K562 (cell line): ENCODE measurements at regions not wholly inside any gene's neighbourhood (a gene's known extent, or its start where the extent isn't known, plus 50 kb on each side); places are given as distances from the start of the nearest gene placed in this dataset.

Experiments
- CREB1 ChIP-seq, 2 experiments: sonication (generic) in 1 of 2; formaldehyde crosslinking in 1 of 2; IDR thresholded peaks; 2 replicates each; pipeline versions ENCODE4 v1.6.1 to v1.8.0; 2012 to 2022; ENCODE audit warnings: inconsistent platforms in 1 of 2, mild to moderate bottlenecking in 1 of 2, missing genetic modification reagents in 1 of 2, moderate library complexity in 1 of 2
- CTCF ChIP-seq, 3 experiments: IDR thresholded peaks in 2 of 3; conservative IDR thresholded peaks in 1 of 3; 2 replicates each; pipeline ENCODE4 v1.5.1; 2011 to 2012; ENCODE audit warnings: low read length in 3 of 3, mild to moderate bottlenecking in 3 of 3, control low read depth in 2 of 3, improper control_type of control experiment in 1 of 3, inconsistent platforms in 1 of 3, low read depth in 1 of 3, mixed read lengths in 1 of 3, moderate library complexity in 1 of 3; ENCODE audit not compliant: insufficient read depth in 2 of 3
- POU5F1 ChIP-seq: fragments of 150-350 bp; IDR thresholded peaks from 2 replicates; pipeline ENCODE4 v1.6.1; 2014; ENCODE audit warnings: borderline replicate concordance, low read length, low read depth, mild to moderate bottlenecking; ENCODE audit not compliant: partially characterized antibody
- SMARCC2 ChIP-seq: fragments of 450-650 bp; IDR thresholded peaks from 2 replicates; pipeline ENCODE4 v1.6.1; 2017; ENCODE audit warnings: antibody characterized with exemption, moderate library complexity, mild to moderate bottlenecking, low read depth
- ZNF23 ChIP-seq: fragments of 250-450 bp; sonication (Bioruptor Pico); IDR thresholded peaks from 2 replicates; pipeline ENCODE4 v1.4.0; 2020; ENCODE audit warnings: mild to moderate bottlenecking

- TF ChIP-seq POU5F1 = no peak
- no peak for TF ChIP-seq CREB1 (IDR thresholded peaks at IDR 0.05)
- no peak for TF ChIP-seq CREB1 (CRISPR knock-in tag; IDR thresholded peaks at IDR 0.05)
- no peak for TF ChIP-seq ZNF23 (CRISPR knock-in tag)
- TF ChIP-seq SMARCC2 = no peak
- no peak for TF ChIP-seq CTCF (IDR thresholded peaks at IDR 0.05 in 2 of 3, conservative IDR thresholded peaks at IDR 0.05 in 1 of 3; ENCODE audit: insufficient read depth in 2 of 3, low read depth in 1 of 3, low read length in 3 of 3)
These were observed 336.6 kb downstream of the HGF start for GRCh38 chr7:81433206-81433605.
